Subcutaneous abdominal adipose tissue (tissue), 5 donors: ENCODE measurements at regions not wholly inside any gene's neighbourhood (a gene's known extent, or its start where the extent isn't known, plus 50 kb on each side); places are given as distances from the start of the nearest gene placed in this dataset.
"Not testable (repeated sequence)": the region's sequence is repeated elsewhere in the genome, so short reads cannot be mapped to it uniquely, and the experiment has no call there.

Source experiments
- H3K27ac ChIP-seq: one replicate; pipeline ENCODE4 v1.7.0; 2013; ENCODE audit warnings: low read depth, mild to moderate bottlenecking, inconsistent platforms, low read length, moderate library complexity
- H3K27me3 ChIP-seq, 5 donors: one replicate each; pipeline ENCODE4 v1.7.0; 2013; ENCODE audit warnings: low read length in 5 of 5, inconsistent platforms in 1 of 5; ENCODE audit not compliant: control insufficient read depth in 5 of 5, insufficient read depth in 4 of 5
- H3K36me3 ChIP-seq, 5 donors: one replicate each; pipeline ENCODE4 v1.7.0; 2013; ENCODE audit warnings: low read length in 5 of 5; ENCODE audit not compliant: control insufficient read depth in 5 of 5, insufficient read depth in 5 of 5
- H3K4me1 ChIP-seq, 5 donors: one replicate each; pipeline ENCODE4 v1.7.0; 2013; ENCODE audit warnings: low read length in 5 of 5, mild to moderate bottlenecking in 3 of 5, moderate library complexity in 1 of 5; ENCODE audit not compliant: control insufficient read depth in 5 of 5, insufficient read depth in 5 of 5
- H3K4me3 ChIP-seq, 5 donors: one replicate each; pipeline ENCODE4 v1.7.0; 2013; ENCODE audit warnings: low read length in 5 of 5, low read depth in 1 of 5
- H3K9ac ChIP-seq, 5 donors: one replicate each; pipeline ENCODE4 v1.7.0; 2013; ENCODE audit warnings: low read length in 5 of 5, mild to moderate bottlenecking in 4 of 5, moderate library complexity in 3 of 5
- H3K9me3 ChIP-seq, 5 donors: one replicate each; pipeline ENCODE4 v1.7.0; 2013; ENCODE audit warnings: low read length in 5 of 5; ENCODE audit not compliant: control insufficient read depth in 5 of 5
- donor health status: healthy.
- donor health status: healthy.
- donor health status: healthy.
- donor health status: healthy.
- donor health status: healthy.

- H3K9me3 ChIP-seq, H3K27ac ChIP-seq, H3K4me3 ChIP-seq, H3K9ac ChIP-seq, H3K4me1 ChIP-seq, H3K36me3 ChIP-seq, H3K27me3 ChIP-seq: not testable (repeated sequence)
Observed at GRCh38 chr10:46645110-46645509, 66.2 kb downstream of the SYT15 start.

- H3K4me3 ChIP-seq, H3K9ac ChIP-seq, H3K27me3 ChIP-seq, H3K36me3 ChIP-seq, H3K27ac ChIP-seq, H3K4me1 ChIP-seq, H3K9me3 ChIP-seq: not testable (repeated sequence)
Observed at GRCh38 chr10:46646132-46646531, 67.2 kb downstream of the SYT15 start.

- H3K36me3 ChIP-seq, H3K27me3 ChIP-seq: not testable (repeated sequence)
Observed at GRCh38 chr10:46650967-46651366, 72.0 kb downstream of the SYT15 start.

GRCh38 chr10:46657437-46657836, 78.5 kb downstream of the SYT15 start:
- not testable (repeated sequence) for H3K36me3 ChIP-seq, H3K4me1 ChIP-seq, H3K9ac ChIP-seq, H3K9me3 ChIP-seq, H3K4me3 ChIP-seq, H3K27me3 ChIP-seq, H3K27ac ChIP-seq

More at GRCh38 chr10:46650967-46651366, 72.0 kb downstream of the SYT15 start:
- H3K9ac ChIP-seq, H3K4me3 ChIP-seq, H3K27ac ChIP-seq, H3K9me3 ChIP-seq, H3K4me1 ChIP-seq: not testable (repeated sequence)

- H3K9me3 ChIP-seq, H3K4me1 ChIP-seq, H3K27me3 ChIP-seq, H3K9ac ChIP-seq, H3K4me3 ChIP-seq, H3K36me3 ChIP-seq, H3K27ac ChIP-seq: not testable (repeated sequence)
Observed at GRCh38 chr10:46660027-46660834, 81.3 kb downstream of the SYT15 start.

- not testable (repeated sequence) for H3K4me3 ChIP-seq, H3K27me3 ChIP-seq, H3K9me3 ChIP-seq, H3K4me1 ChIP-seq, H3K9ac ChIP-seq, H3K36me3 ChIP-seq, H3K27ac ChIP-seq
Observed at GRCh38 chr10:46660835-46661164, 81.9 kb downstream of the SYT15 start.

GRCh38 chr10:46665536-46665935, 86.6 kb downstream of the SYT15 start:
- H3K4me1 ChIP-seq, H3K9me3 ChIP-seq, H3K27ac ChIP-seq, H3K4me3 ChIP-seq, H3K9ac ChIP-seq, H3K27me3 ChIP-seq, H3K36me3 ChIP-seq: not testable (repeated sequence)

GRCh38 chr10:46668357-46668997, 89.5 kb downstream of the SYT15 start:
- H3K27me3 ChIP-seq, H3K9me3 ChIP-seq: not testable (repeated sequence)

GRCh38 chr10:46677836-46678435, 99.0 kb downstream of the SYT15 start:
- H3K27me3 ChIP-seq, H3K9me3 ChIP-seq, H3K9ac ChIP-seq, H3K27ac ChIP-seq, H3K4me1 ChIP-seq, H3K36me3 ChIP-seq, H3K4me3 ChIP-seq: not testable (repeated sequence)

More at GRCh38 chr10:46668357-46668997, 89.5 kb downstream of the SYT15 start:
- not testable (repeated sequence) for H3K4me3 ChIP-seq, H3K27ac ChIP-seq, H3K4me1 ChIP-seq, H3K36me3 ChIP-seq, H3K9ac ChIP-seq

GRCh38 chr10:46691397-46691796, 112.5 kb downstream of the SYT15 start:
- H3K4me3 ChIP-seq, H3K9me3 ChIP-seq, H3K4me1 ChIP-seq, H3K36me3 ChIP-seq, H3K27me3 ChIP-seq, H3K27ac ChIP-seq, H3K9ac ChIP-seq: not testable (repeated sequence)
